Dendritic cell treated with granulocyte-macrophage colony-stimulating factor and Interleukin-4, amounts not matched to agents 40 ng/mL and 50 ng/mL, for 4 days (primary cell): ENCODE measurements at regions not wholly inside any gene's neighbourhood (a gene's known extent, or its start where the extent isn't known, plus 50 kb on each side); places are given as distances from the start of the nearest gene placed in this dataset.
"Not testable (repeated sequence)": the region's sequence is repeated elsewhere in the genome, so short reads cannot be mapped to it uniquely, and the experiment has no call there.

ENCODE experiments used
- H3K27ac Mint-ChIP-seq: one replicate; pipeline ENCODE4 v1.8.0; 2022; ENCODE audit warnings: mild to moderate bottlenecking, mixed read lengths
- H3K27me3 Mint-ChIP-seq: one replicate; pipeline ENCODE4 v1.8.0; 2022; ENCODE audit warnings: mild to moderate bottlenecking, mixed read lengths
- H3K36me3 Mint-ChIP-seq: one replicate; pipeline ENCODE4 v1.8.0; 2022; ENCODE audit warnings: low read depth, mixed read lengths
- H3K4me1 Mint-ChIP-seq: one replicate; pipeline ENCODE4 v1.8.0; 2022; ENCODE audit warnings: low read depth, mixed read lengths
- H3K4me3 Mint-ChIP-seq: one replicate; pipeline ENCODE4 v1.8.0; 2022; ENCODE audit warnings: mild to moderate bottlenecking, moderate library complexity, mixed read lengths
- H3K9me3 Mint-ChIP-seq: one replicate; pipeline ENCODE4 v1.8.0; 2022; ENCODE audit warnings: mixed read lengths
- intact Hi-C: fragments of 100-400 bp; cut with micrococcal nuclease; formaldehyde crosslinking; loops from one replicate; pipeline ENCODE4 v1.15.0; 2022

GRCh38 chr4:17232566-17233253 lies 279.2 kb downstream of the QDPR start:
- no peaks in the 10 kb centered on the region for H3K4me1 Mint-ChIP-seq
- intact Hi-C loops, result no loop called here
- no peaks in the 10 kb centered on the region for H3K9me3 Mint-ChIP-seq
- H3K27ac Mint-ChIP-seq, result no peak overlapping the region
- no peaks in the 10 kb centered on the region for H3K36me3 Mint-ChIP-seq
- H3K27me3 Mint-ChIP-seq, result no peaks in the 10 kb centered on the region
- no peak overlapping the region for H3K4me3 Mint-ChIP-seq

- intact Hi-C loops, H3K4me1 Mint-ChIP-seq, H3K9me3 Mint-ChIP-seq, H3K27ac Mint-ChIP-seq, H3K36me3 Mint-ChIP-seq, H3K4me3 Mint-ChIP-seq, H3K27me3 Mint-ChIP-seq: not testable (repeated sequence)
Observed at GRCh38 chr4:17231880-17232475, 279.9 kb downstream of the QDPR start.

GRCh38 chr4:17230727-17231126 lies 281.2 kb downstream of the QDPR start:
- Mint-ChIP-seq H3K36me3 (no peaks in the 10 kb centered on the region), H3K9me3 (no peaks in the 10 kb centered on the region), H3K27me3 (no peaks in the 10 kb centered on the region), H3K4me3 (no peak overlapping the region), H3K27ac (no peak overlapping the region), H3K4me1 (no peaks in the 10 kb centered on the region)
- intact Hi-C loops, result no loop called here

GRCh38 chr4:17220816-17221215 lies 291.1 kb downstream of the QDPR start:
- no peak overlapping the region for H3K27ac Mint-ChIP-seq
- intact Hi-C loops, result no loop called here
- peaks cover 35% of the 10 kb centered on the region for H3K9me3 Mint-ChIP-seq
- H3K4me1 Mint-ChIP-seq, result no peaks in the 10 kb centered on the region
- H3K27me3 Mint-ChIP-seq, result no peaks in the 10 kb centered on the region
- no peak overlapping the region for H3K4me3 Mint-ChIP-seq
- H3K36me3 Mint-ChIP-seq, result no peaks in the 10 kb centered on the region

GRCh38 chr4:17218786-17219185 lies 293.1 kb downstream of the QDPR start:
- Mint-ChIP-seq H3K36me3 (no peaks in the 10 kb centered on the region), H3K4me3 (no peak overlapping the region), H3K27ac (no peak overlapping the region), H3K27me3 (no peaks in the 10 kb centered on the region), H3K9me3 (peaks cover 55% of the 10 kb centered on the region), H3K4me1 (no peaks in the 10 kb centered on the region)
- intact Hi-C loops, result no loop called here

GRCh38 chr4:17206829-17207801 lies 304.8 kb downstream of the QDPR start:
- H3K4me1 Mint-ChIP-seq, result no peaks in the 10 kb centered on the region
- no peaks in the 10 kb centered on the region for H3K36me3 Mint-ChIP-seq
- intact Hi-C loops, result no loop called here
- no peak overlapping the region for H3K27ac Mint-ChIP-seq
- H3K27me3 Mint-ChIP-seq, result no peaks in the 10 kb centered on the region
- H3K9me3 Mint-ChIP-seq, result peaks cover 11% of the 10 kb centered on the region
- H3K4me3 Mint-ChIP-seq, result no peak overlapping the region

- Mint-ChIP-seq H3K4me1 (no peaks in the 10 kb centered on the region), H3K4me3 (no peak overlapping the region), H3K27me3 (no peaks in the 10 kb centered on the region), H3K27ac (no peak overlapping the region), H3K36me3 (no peaks in the 10 kb centered on the region), H3K9me3 (peaks cover 11% of the 10 kb centered on the region)
- intact Hi-C loops, result no loop called here
Observed at GRCh38 chr4:17204908-17205307, 306.5 kb upstream of the LDB2 start.

- H3K4me3 Mint-ChIP-seq, result no peak overlapping the region
- intact Hi-C loops, result no loop called here
- peaks cover 11% of the 10 kb centered on the region for H3K9me3 Mint-ChIP-seq
- H3K27ac Mint-ChIP-seq, result no peak overlapping the region
- H3K27me3 Mint-ChIP-seq, result no peaks in the 10 kb centered on the region
- no peaks in the 10 kb centered on the region for H3K36me3 Mint-ChIP-seq
- no peaks in the 10 kb centered on the region for H3K4me1 Mint-ChIP-seq
Observed at GRCh38 chr4:17203797-17204196, 305.4 kb upstream of the LDB2 start.

GRCh38 chr4:17197070-17197469 lies 298.6 kb upstream of the LDB2 start:
- no peak overlapping the region for H3K4me3 Mint-ChIP-seq

GRCh38 chr4:17195461-17196275 lies 297.2 kb upstream of the LDB2 start:
- H3K36me3 Mint-ChIP-seq, result no peaks in the 10 kb centered on the region
- no peak overlapping the region for H3K4me3 Mint-ChIP-seq
- no peaks in the 10 kb centered on the region for H3K27me3 Mint-ChIP-seq
- intact Hi-C loops, result no loop called here
- H3K27ac Mint-ChIP-seq, result no peak overlapping the region
- H3K9me3 Mint-ChIP-seq, result no peaks in the 10 kb centered on the region
- no peaks in the 10 kb centered on the region for H3K4me1 Mint-ChIP-seq

More at GRCh38 chr4:17197070-17197469, 298.6 kb upstream of the LDB2 start:
- H3K36me3 Mint-ChIP-seq, result no peaks in the 10 kb centered on the region
- H3K4me1 Mint-ChIP-seq, result no peaks in the 10 kb centered on the region
- H3K27ac Mint-ChIP-seq, result no peak overlapping the region
- no peaks in the 10 kb centered on the region for H3K9me3 Mint-ChIP-seq
- intact Hi-C loops, result no loop called here
- no peaks in the 10 kb centered on the region for H3K27me3 Mint-ChIP-seq

- peaks cover 10% of the 10 kb centered on the region for H3K9me3 Mint-ChIP-seq
- no peak overlapping the region for H3K27ac Mint-ChIP-seq
- intact Hi-C loops, result no loop called here
- H3K4me3 Mint-ChIP-seq, result no peak overlapping the region
- no peaks in the 10 kb centered on the region for H3K4me1 Mint-ChIP-seq
- no peaks in the 10 kb centered on the region for H3K36me3 Mint-ChIP-seq
- H3K27me3 Mint-ChIP-seq, result no peaks in the 10 kb centered on the region
Observed at GRCh38 chr4:17194586-17194985, 296.1 kb upstream of the LDB2 start.

- intact Hi-C loops, result no loop called here
- Mint-ChIP-seq H3K4me1 (no peaks in the 10 kb centered on the region), H3K4me3 (no peak overlapping the region), H3K27ac (no peak overlapping the region), H3K36me3 (no peaks in the 10 kb centered on the region), H3K27me3 (no peaks in the 10 kb centered on the region), H3K9me3 (peaks cover 48% of the 10 kb centered on the region)
Observed at GRCh38 chr4:17189759-17190158, 291.3 kb upstream of the LDB2 start.

- H3K27ac Mint-ChIP-seq, result no peak overlapping the region
- intact Hi-C loops, result no loop called here
- H3K27me3 Mint-ChIP-seq, result no peaks in the 10 kb centered on the region
- H3K9me3 Mint-ChIP-seq, result peaks cover 52% of the 10 kb centered on the region
- H3K4me3 Mint-ChIP-seq, result no peak overlapping the region
- no peaks in the 10 kb centered on the region for H3K4me1 Mint-ChIP-seq
- no peaks in the 10 kb centered on the region for H3K36me3 Mint-ChIP-seq
Observed at GRCh38 chr4:17189401-17189720, 290.9 kb upstream of the LDB2 start.
